Cardiac muscle cell (in vitro differentiated cells and primary cell): ENCODE measurements at regions not wholly inside any gene's neighbourhood (a gene's known extent, or its start where the extent isn't known, plus 50 kb on each side); places are given as distances from the start of the nearest gene placed in this dataset.

ENCODE experiments used
- DNase-seq, 2 donors: peaks; one replicate each; pipeline versions ENCODE4 v3.0.0 to v3.0.0-alpha.2; 2010 to 2017; ENCODE audit warnings: low read depth in 1 of 2, low spot score in 1 of 2
- H3K27ac ChIP-seq: fragments of 200-600 bp; sonication (generic); 2 replicates; pipeline ENCODE4 v1.5.1; 2016
- H3K27me3 ChIP-seq: fragments of 200-600 bp; sonication (generic); 2 replicates; pipeline ENCODE4 v1.6.0; 2016; ENCODE audit warnings: control low read depth
- H3K36me3 ChIP-seq: fragments of 200-600 bp; sonication (generic); 2 replicates; pipeline ENCODE4 v1.5.1; 2016; ENCODE audit warnings: control low read depth
- H3K4me1 ChIP-seq: fragments of 200-600 bp; sonication (generic); 2 replicates; pipeline ENCODE4 v1.8.1; 2017; ENCODE audit warnings: low read depth, mild to moderate bottlenecking, mixed run types
- H3K4me3 ChIP-seq: fragments of 200-600 bp; sonication (generic); 2 replicates; pipeline ENCODE4 v1.5.1; 2016; ENCODE audit warnings: mild to moderate bottlenecking
- H3K9me3 ChIP-seq: fragments of 200-600 bp; sonication (generic); 2 replicates; pipeline ENCODE4 v1.5.1; 2017; ENCODE audit warnings: low read depth, mild to moderate bottlenecking, control low read depth
- TF ChIP-seq, protein P1 (sequence below): IDR thresholded peaks from 2 replicates; pipeline ENCODE4 v1.5.1; 2012; ENCODE audit warnings: low read depth, mild to moderate bottlenecking, low read length

DNA sequence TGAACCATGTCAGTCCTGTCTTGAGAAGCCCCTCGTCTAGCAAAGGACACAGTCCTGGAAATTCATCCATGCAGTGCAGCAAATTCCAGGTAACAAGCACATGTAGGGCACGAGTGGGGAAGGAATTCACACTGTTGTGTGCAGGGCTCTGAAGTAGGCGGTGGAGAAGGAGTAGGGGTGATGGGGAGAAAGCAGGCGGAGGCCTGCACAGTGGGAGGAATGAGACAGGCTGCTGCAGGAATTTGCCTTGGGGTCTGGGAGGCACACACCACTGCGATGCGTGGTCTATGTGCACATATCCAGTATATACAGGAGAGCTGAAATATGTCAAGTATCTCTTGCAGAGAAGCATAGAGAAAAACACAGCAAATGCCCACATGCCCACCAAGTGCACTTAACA is 249.2 kb upstream of the IRX2 start:
- TF ChIP-seq, protein P1, sequence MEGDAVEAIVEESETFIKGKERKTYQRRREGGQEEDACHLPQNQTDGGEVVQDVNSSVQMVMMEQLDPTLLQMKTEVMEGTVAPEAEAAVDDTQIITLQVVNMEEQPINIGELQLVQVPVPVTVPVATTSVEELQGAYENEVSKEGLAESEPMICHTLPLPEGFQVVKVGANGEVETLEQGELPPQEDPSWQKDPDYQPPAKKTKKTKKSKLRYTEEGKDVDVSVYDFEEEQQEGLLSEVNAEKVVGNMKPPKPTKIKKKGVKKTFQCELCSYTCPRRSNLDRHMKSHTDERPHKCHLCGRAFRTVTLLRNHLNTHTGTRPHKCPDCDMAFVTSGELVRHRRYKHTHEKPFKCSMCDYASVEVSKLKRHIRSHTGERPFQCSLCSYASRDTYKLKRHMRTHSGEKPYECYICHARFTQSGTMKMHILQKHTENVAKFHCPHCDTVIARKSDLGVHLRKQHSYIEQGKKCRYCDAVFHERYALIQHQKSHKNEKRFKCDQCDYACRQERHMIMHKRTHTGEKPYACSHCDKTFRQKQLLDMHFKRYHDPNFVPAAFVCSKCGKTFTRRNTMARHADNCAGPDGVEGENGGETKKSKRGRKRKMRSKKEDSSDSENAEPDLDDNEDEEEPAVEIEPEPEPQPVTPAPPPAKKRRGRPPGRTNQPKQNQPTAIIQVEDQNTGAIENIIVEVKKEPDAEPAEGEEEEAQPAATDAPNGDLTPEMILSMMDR: no peak

DNA sequence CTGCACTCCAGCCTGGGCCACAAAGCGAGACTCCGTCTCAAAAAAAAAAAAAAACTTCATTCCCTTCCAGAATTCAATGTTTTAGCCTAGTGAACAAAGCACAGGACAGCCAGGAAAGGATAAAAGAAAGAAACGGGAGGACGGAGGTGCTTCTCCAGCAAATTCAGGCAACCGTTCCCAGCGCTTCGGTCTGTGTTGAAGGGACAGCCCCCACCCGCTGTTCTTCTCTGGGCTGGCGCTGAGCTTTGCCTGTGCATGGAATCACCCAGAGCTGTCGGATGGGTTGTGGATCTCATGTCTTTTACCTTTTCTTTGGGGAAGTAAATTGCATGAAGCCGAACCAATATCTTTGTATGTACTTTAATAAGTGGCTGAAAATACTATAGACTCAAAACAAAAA is 248.4 kb upstream of the IRX2 start:
- DNase-seq: no peak
- Histone ChIP-seq H3K9me3 (no peaks in the 10 kb centered on the region), H3K4me3 (no peak overlapping the region), H3K27ac (no peak overlapping the region), H3K4me1 (peaks cover 16% of the 10 kb centered on the region), H3K36me3 (no peaks in the 10 kb centered on the region), H3K27me3 (no peaks in the 10 kb centered on the region)
- TF ChIP-seq, protein P1: no peak

More for the DNA sequence above, 249.2 kb upstream of the IRX2 start:
- Histone ChIP-seq H3K36me3 (no peaks in the 10 kb centered on the region), H3K27ac (no peak overlapping the region), H3K4me1 (peaks cover 16% of the 10 kb centered on the region), H3K27me3 (no peaks in the 10 kb centered on the region), H3K4me3 (no peak overlapping the region), H3K9me3 (no peaks in the 10 kb centered on the region)
- DNase-seq: no peak

DNA sequence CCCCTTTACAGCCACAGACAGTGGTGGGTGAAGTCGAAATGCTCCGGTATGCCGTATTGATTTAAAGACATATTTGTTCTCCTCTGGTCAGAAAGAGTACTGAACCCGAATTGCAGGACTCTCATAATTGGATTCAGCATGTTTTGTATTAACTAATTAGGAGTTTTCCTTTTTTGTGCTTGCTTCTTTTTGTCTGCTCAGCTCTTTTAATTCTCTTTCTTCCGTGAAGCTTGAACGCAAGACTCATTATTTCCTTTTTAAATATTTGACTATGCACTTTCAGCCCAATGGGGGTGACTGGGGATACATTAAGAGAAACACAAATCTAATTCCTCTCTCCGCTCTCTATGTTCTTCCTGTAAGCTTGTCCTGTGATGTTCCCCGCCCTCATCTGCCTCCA is 246.6 kb upstream of the IRX2 start:
- Histone ChIP-seq H3K4me3 (no peak overlapping the region), H3K36me3 (no peaks in the 10 kb centered on the region), H3K27me3 (no peaks in the 10 kb centered on the region), H3K9me3 (no peaks in the 10 kb centered on the region), H3K4me1 (peaks cover 16% of the 10 kb centered on the region), H3K27ac (no peak overlapping the region)
- no peak for DNase-seq
- TF ChIP-seq, protein P1: no peak

DNA sequence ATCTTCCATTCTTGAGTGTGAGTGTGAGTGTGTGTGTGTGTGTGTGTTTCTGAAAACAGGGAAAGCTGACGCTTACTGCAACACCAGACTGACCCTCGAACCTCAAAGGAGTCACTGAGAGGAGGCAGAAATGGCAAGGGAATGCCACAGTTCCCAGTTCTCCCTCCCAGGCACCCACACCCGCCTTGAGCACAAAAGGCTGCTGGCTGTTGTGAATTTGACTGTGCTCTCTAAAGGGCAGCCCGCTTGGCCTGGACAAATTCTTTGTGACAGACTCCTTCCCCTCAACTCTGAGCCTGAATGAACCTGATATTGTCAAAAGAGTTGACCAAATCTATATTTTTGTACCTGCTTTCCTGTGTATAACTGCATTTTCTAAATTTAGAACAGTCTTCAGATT is 245.7 kb upstream of the IRX2 start:
- Histone ChIP-seq H3K4me3 (no peak overlapping the region), H3K4me1 (peaks cover 16% of the 10 kb centered on the region), H3K9me3 (no peaks in the 10 kb centered on the region), H3K27ac (peak overlapping the region; percentile 40), H3K27me3 (no peaks in the 10 kb centered on the region), H3K36me3 (no peaks in the 10 kb centered on the region)
- peak in 1 of 2 donors; percentile 41 for DNase-seq
- TF ChIP-seq, protein P1: no peak

DNA sequence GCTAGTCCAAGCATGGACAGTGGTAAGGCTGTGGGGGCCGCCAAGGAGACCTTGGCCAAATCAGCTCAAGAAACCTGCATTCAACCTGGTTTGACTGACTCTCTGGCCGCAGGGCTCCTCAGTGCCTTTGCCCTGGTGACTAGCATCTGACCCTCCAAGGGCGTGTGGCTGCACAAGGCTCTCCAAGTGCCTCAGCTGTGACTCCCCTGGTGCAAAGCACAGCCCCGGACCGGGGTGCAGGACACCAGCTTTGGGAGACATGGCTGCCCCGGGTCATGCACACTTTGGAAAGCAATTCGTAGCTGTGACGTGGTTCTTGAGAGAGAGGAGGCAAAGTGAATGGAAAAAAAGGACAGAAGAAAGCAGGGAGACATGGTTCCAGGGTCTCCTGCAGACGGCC is 245.2 kb upstream of the IRX2 start:
- TF ChIP-seq, protein P1: no peak
- Histone ChIP-seq H3K9me3 (no peaks in the 10 kb centered on the region), H3K27ac (no peak overlapping the region), H3K27me3 (no peaks in the 10 kb centered on the region), H3K4me1 (peaks cover 17% of the 10 kb centered on the region), H3K36me3 (no peaks in the 10 kb centered on the region), H3K4me3 (no peak overlapping the region)
- DNase-seq: peak in 1 of 2 donors; percentile 7

DNA sequence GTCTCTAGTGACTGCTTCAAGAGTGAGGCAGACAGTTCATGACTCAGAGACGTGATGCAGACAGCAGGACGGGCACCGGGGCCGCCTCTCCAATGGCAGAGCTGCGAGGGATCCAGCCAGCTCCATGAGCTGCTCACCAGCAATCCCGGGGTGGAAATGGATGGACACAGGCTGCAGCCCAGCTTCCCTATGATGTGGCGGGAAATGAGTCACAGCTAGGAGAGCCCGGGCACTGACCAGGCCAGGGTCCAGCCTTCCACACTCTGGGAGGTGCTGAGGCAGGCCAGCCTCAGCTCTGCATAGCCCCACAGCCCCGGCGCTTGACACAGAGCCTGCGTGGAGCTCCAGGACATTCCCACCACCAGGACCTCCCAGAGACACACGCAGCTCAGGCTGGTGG is 244.8 kb upstream of the IRX2 start:
- DNase-seq: no peak
- Histone ChIP-seq H3K27ac (no peak overlapping the region), H3K4me3 (no peak overlapping the region)

More for the DNA sequence above, 244.8 kb upstream of the IRX2 start:
- no peaks in the 10 kb centered on the region for H3K9me3 ChIP-seq
- no peaks in the 10 kb centered on the region for H3K27me3 ChIP-seq
- H3K4me1 ChIP-seq: peaks cover 19% of the 10 kb centered on the region
- H3K36me3 ChIP-seq: no peaks in the 10 kb centered on the region
- TF ChIP-seq, protein P1: no peak
